ENCODE measurements at regions not wholly inside any gene's neighbourhood (a gene's known extent, or its start where the extent isn't known, plus 50 kb on each side); places are given as distances from the start of the nearest gene placed in this dataset.

GRCh38 chr1:244239261-244239770 lies 188.2 kb downstream of the ZBTB18 start:
- TF ChIP-seq CTCF (conservative IDR thresholded peaks at IDR 0.05 in 1 of 2, IDR thresholded peaks at IDR 0.05 in 1 of 2; ENCODE audit: extremely low read depth in 1 of 2, insufficient read depth in 1 of 2, low read depth in 1 of 2, low read length in 2 of 2) (no peak), EZH2 (IDR thresholded peaks at IDR 0.05; ENCODE audit: borderline replicate concordance, low read length) (no peak)

Measured in mammary epithelial cell (primary cell).